T-helper 2 cell treated with Interferon-gamma antibody and Interleukin-4, amounts not matched to agents 5 μg/mL and 100 μg/mL, for 36 hours (primary cell): ENCODE measurements at regions not wholly inside any gene's neighbourhood (a gene's known extent, or its start where the extent isn't known, plus 50 kb on each side); places are given as distances from the start of the nearest gene placed in this dataset.
"Not testable (repeated sequence)": the region's sequence is repeated elsewhere in the genome, so short reads cannot be mapped to it uniquely, and the experiment has no call there.

Source experiments
- DNase-seq: peaks from one replicate; pipeline ENCODE4 v3.0.0; 2021; ENCODE audit warnings: low spot score
- H3K27ac Mint-ChIP-seq: one replicate; pipeline ENCODE4 v1.8.0; 2021; ENCODE audit warnings: mild to moderate bottlenecking, mixed read lengths
- H3K27me3 Mint-ChIP-seq: one replicate; pipeline ENCODE4 v1.8.0; 2021; ENCODE audit warnings: low read depth, mixed read lengths
- H3K36me3 Mint-ChIP-seq: one replicate; pipeline ENCODE4 v1.8.0; 2021; ENCODE audit warnings: low read depth, mixed read lengths
- H3K4me1 Mint-ChIP-seq: one replicate; pipeline ENCODE4 v1.8.0; 2021; ENCODE audit warnings: low read depth, mixed read lengths
- H3K4me3 Mint-ChIP-seq: one replicate; pipeline ENCODE4 v1.8.0; 2022; ENCODE audit warnings: mild to moderate bottlenecking, moderate library complexity, mixed read lengths
- H3K9me3 Mint-ChIP-seq: one replicate; pipeline ENCODE4 v1.8.0; 2021; ENCODE audit warnings: mixed read lengths

- H3K4me3 Mint-ChIP-seq, H3K27me3 Mint-ChIP-seq, H3K27ac Mint-ChIP-seq, H3K4me1 Mint-ChIP-seq, H3K9me3 Mint-ChIP-seq, DNase-seq, H3K36me3 Mint-ChIP-seq: not testable (repeated sequence)
Measured at GRCh38 chr2:131780446-131780845, 252.8 kb downstream of the CCDC74A start.

GRCh38 chr2:131801210-131801744 is 273.6 kb downstream of the CCDC74A start:
- Mint-ChIP-seq H3K36me3 (no peaks in the 10 kb centered on the region), H3K4me1 (no peaks in the 10 kb centered on the region), H3K9me3 (no peaks in the 10 kb centered on the region), H3K4me3 (no peak overlapping the region), H3K27ac (no peak overlapping the region), H3K27me3 (peaks cover 11% of the 10 kb centered on the region)
- no peak for DNase-seq

- H3K9me3 Mint-ChIP-seq, H3K36me3 Mint-ChIP-seq, H3K4me1 Mint-ChIP-seq, H3K27ac Mint-ChIP-seq: not testable (repeated sequence)
- DNase-seq, result peak; percentile 64
- Mint-ChIP-seq H3K27me3 (peaks cover 11% of the 10 kb centered on the region), H3K4me3 (peak overlapping the region; percentile 58)
Measured at GRCh38 chr2:131801745-131802350, 274.2 kb downstream of the CCDC74A start.

- not testable (repeated sequence) for H3K4me1 Mint-ChIP-seq, H3K36me3 Mint-ChIP-seq, H3K9me3 Mint-ChIP-seq, H3K27ac Mint-ChIP-seq
- peak overlapping the region; percentile 58 for H3K4me3 Mint-ChIP-seq
- H3K27me3 Mint-ChIP-seq, result peaks cover 11% of the 10 kb centered on the region
- peak; percentile 8 for DNase-seq
Measured at GRCh38 chr2:131802351-131802836, 274.7 kb downstream of the CCDC74A start.

- not testable (repeated sequence) for H3K9me3 Mint-ChIP-seq, H3K4me3 Mint-ChIP-seq, H3K27ac Mint-ChIP-seq, DNase-seq, H3K36me3 Mint-ChIP-seq, H3K4me1 Mint-ChIP-seq
- peaks cover 13% of the 10 kb centered on the region for H3K27me3 Mint-ChIP-seq
Measured at GRCh38 chr2:131803237-131803636, 275.5 kb downstream of the CCDC74A start.

- not testable (repeated sequence) for H3K36me3 Mint-ChIP-seq, H3K4me3 Mint-ChIP-seq, H3K27ac Mint-ChIP-seq, H3K9me3 Mint-ChIP-seq, H3K4me1 Mint-ChIP-seq, H3K27me3 Mint-ChIP-seq, DNase-seq
Measured at GRCh38 chr2:131812605-131813004, 284.9 kb downstream of the CCDC74A start.

- H3K9me3 Mint-ChIP-seq, H3K4me3 Mint-ChIP-seq, H3K27ac Mint-ChIP-seq, H3K4me1 Mint-ChIP-seq, DNase-seq, H3K27me3 Mint-ChIP-seq, H3K36me3 Mint-ChIP-seq: not testable (repeated sequence)
Measured at GRCh38 chr2:131813378-131813777, 285.7 kb downstream of the CCDC74A start.

GRCh38 chr2:131818267-131818973 is 290.7 kb downstream of the CCDC74A start:
- DNase-seq, H3K9me3 Mint-ChIP-seq, H3K27me3 Mint-ChIP-seq, H3K36me3 Mint-ChIP-seq, H3K4me3 Mint-ChIP-seq, H3K4me1 Mint-ChIP-seq, H3K27ac Mint-ChIP-seq: not testable (repeated sequence)

GRCh38 chr2:131822237-131822721 is 294.6 kb downstream of the CCDC74A start:
- not testable (repeated sequence) for H3K4me3 Mint-ChIP-seq

GRCh38 chr2:131823058-131823457 is 295.4 kb downstream of the CCDC74A start:
- H3K4me1 Mint-ChIP-seq, H3K4me3 Mint-ChIP-seq, H3K9me3 Mint-ChIP-seq, H3K27me3 Mint-ChIP-seq, H3K36me3 Mint-ChIP-seq, DNase-seq, H3K27ac Mint-ChIP-seq: not testable (repeated sequence)

More at GRCh38 chr2:131822237-131822721, 294.6 kb downstream of the CCDC74A start:
- not testable (repeated sequence) for H3K9me3 Mint-ChIP-seq, H3K4me1 Mint-ChIP-seq, DNase-seq, H3K27ac Mint-ChIP-seq, H3K27me3 Mint-ChIP-seq, H3K36me3 Mint-ChIP-seq

GRCh38 chr2:131824986-131825385 is 297.3 kb downstream of the CCDC74A start:
- H3K27ac Mint-ChIP-seq, H3K9me3 Mint-ChIP-seq, H3K36me3 Mint-ChIP-seq, DNase-seq, H3K4me3 Mint-ChIP-seq, H3K27me3 Mint-ChIP-seq, H3K4me1 Mint-ChIP-seq: not testable (repeated sequence)

- Mint-ChIP-seq H3K4me1 (no peaks in the 10 kb centered on the region), H3K36me3 (no peaks in the 10 kb centered on the region), H3K4me3 (no peak overlapping the region)
Measured at GRCh38 chr2:131827481-131828163, 299.9 kb downstream of the CCDC74A start.

GRCh38 chr2:131828164-131828561 is 300.5 kb downstream of the CCDC74A start:
- no peak for DNase-seq
- Mint-ChIP-seq H3K27ac (no peak overlapping the region), H3K9me3 (no peaks in the 10 kb centered on the region), H3K4me1 (no peaks in the 10 kb centered on the region), H3K27me3 (no peaks in the 10 kb centered on the region), H3K4me3 (no peak overlapping the region), H3K36me3 (no peaks in the 10 kb centered on the region)

More at GRCh38 chr2:131827481-131828163, 299.9 kb downstream of the CCDC74A start:
- no peak for DNase-seq
- Mint-ChIP-seq H3K27ac (no peak overlapping the region), H3K27me3 (no peaks in the 10 kb centered on the region), H3K9me3 (no peaks in the 10 kb centered on the region)
